AG08396 (cell line): ENCODE measurements at regions not wholly inside any gene's neighbourhood (a gene's known extent, or its start where the extent isn't known, plus 50 kb on each side); places are given as distances from the start of the nearest gene placed in this dataset.

ENCODE experiments used
- DNase-seq: peaks from one replicate; pipeline ENCODE4 v3.0.0; 2012; ENCODE audit warnings: low spot score, mixed read lengths

- no peak for DNase-seq
These were observed 110.1 kb downstream of the SNX5 start for GRCh38 chr20:17858450-17859001.

GRCh38 chr20:17857639-17858449, 110.8 kb downstream of the SNX5 start:
- no peak for DNase-seq

GRCh38 chr20:17856837-17857605, 111.6 kb downstream of the SNX5 start:
- no peak for DNase-seq

GRCh38 chr20:17856024-17856564, 112.5 kb downstream of the SNX5 start:
- no peak for DNase-seq

- peak; percentile 69 for DNase-seq
These were observed 114.2 kb downstream of the SNX5 start for GRCh38 chr20:17854307-17854903.

- DNase-seq: no peak
These were observed 116.3 kb downstream of the SNX5 start for GRCh38 chr20:17852323-17852722.

GRCh38 chr20:17850684-17851026, 117.9 kb downstream of the SNX5 start:
- DNase-seq: no peak

- DNase-seq: peak; percentile 94
These were observed 118.5 kb downstream of the SNX5 start for GRCh38 chr20:17849901-17850683.

- no peak for DNase-seq
These were observed 119.3 kb downstream of the SNX5 start for GRCh38 chr20:17849138-17849900.

GRCh38 chr20:17848249-17849048, 120.1 kb downstream of the SNX5 start:
- no peak for DNase-seq

GRCh38 chr20:17845701-17846475, 122.7 kb downstream of the SNX5 start:
- DNase-seq: no peak

- no peak for DNase-seq
These were observed 123.9 kb downstream of the SNX5 start for GRCh38 chr20:17844549-17845298.

GRCh38 chr20:17844133-17844429, 124.5 kb downstream of the SNX5 start:
- DNase-seq: no peak

GRCh38 chr20:17843246-17844132, 125.1 kb downstream of the SNX5 start:
- DNase-seq: peak; percentile 88

- no peak for DNase-seq
These were observed 126.8 kb downstream of the SNX5 start for GRCh38 chr20:17841751-17842215.

GRCh38 chr20:17840423-17840822, 128.2 kb downstream of the SNX5 start:
- no peak for DNase-seq

GRCh38 chr20:17838921-17839320, 129.7 kb downstream of the SNX5 start:
- no peak for DNase-seq

GRCh38 chr20:17837179-17837578, 131.4 kb downstream of the SNX5 start:
- DNase-seq: no peak
